Mucosa of descending colon (tissue), 3 donors: ENCODE measurements at regions not wholly inside any gene's neighbourhood (a gene's known extent, or its start where the extent isn't known, plus 50 kb on each side); places are given as distances from the start of the nearest gene placed in this dataset.

Source experiments
- ATAC-seq: fragments of 200-7000 bp; cut with Tn5 transposase; one replicate; pipeline ENCODE4 v1.9.1; 2020; ENCODE audit warnings: mild to moderate bottlenecking, moderate library complexity
- DNase-seq, 3 donors: peaks; one replicate each; pipeline ENCODE4 v3.0.0-alpha.2; 2020
- H3K36me3 ChIP-seq: fragments of 200-600 bp; one replicate; pipeline ENCODE4 v1.8.0; 2021; ENCODE audit warnings: low read depth, mild to moderate bottlenecking
- H3K4me1 ChIP-seq: fragments of 200-600 bp; one replicate; pipeline ENCODE4 v1.8.0; 2021; ENCODE audit warnings: low read depth, mild to moderate bottlenecking
- H3K4me3 ChIP-seq: fragments of 200-600 bp; one replicate; pipeline ENCODE4 v1.8.0; 2021; ENCODE audit warnings: mild to moderate bottlenecking
- H3K9me3 ChIP-seq: fragments of 200-600 bp; one replicate; pipeline ENCODE4 v1.8.0; 2021; ENCODE audit warnings: mild to moderate bottlenecking
- intact Hi-C, 2 donors: fragments of 100-400 bp; cut with DNase I in 1 of 2; cut with micrococcal nuclease in 1 of 2; formaldehyde crosslinking; loops; one replicate each; pipeline versions ENCODE4 v1.11.0 to v1.11.1; 2022; cut with DNase I, micrococcal nuclease
- TF ChIP-seq, protein P1 (sequence below): fragments of 200-600 bp; IDR thresholded peaks from one replicate; pipeline ENCODE4 v1.8.0; 2022; ENCODE audit warnings: antibody characterized with exemption, mild to moderate bottlenecking
- donor health status: DM: no; HTN: no; CAD: no; lungs with moderate emphysema.
- donor health status: DM: no; HTN: no; CAD: no.
- donor health status: DM: no; HTN: yes; CAD: no.

DNA sequence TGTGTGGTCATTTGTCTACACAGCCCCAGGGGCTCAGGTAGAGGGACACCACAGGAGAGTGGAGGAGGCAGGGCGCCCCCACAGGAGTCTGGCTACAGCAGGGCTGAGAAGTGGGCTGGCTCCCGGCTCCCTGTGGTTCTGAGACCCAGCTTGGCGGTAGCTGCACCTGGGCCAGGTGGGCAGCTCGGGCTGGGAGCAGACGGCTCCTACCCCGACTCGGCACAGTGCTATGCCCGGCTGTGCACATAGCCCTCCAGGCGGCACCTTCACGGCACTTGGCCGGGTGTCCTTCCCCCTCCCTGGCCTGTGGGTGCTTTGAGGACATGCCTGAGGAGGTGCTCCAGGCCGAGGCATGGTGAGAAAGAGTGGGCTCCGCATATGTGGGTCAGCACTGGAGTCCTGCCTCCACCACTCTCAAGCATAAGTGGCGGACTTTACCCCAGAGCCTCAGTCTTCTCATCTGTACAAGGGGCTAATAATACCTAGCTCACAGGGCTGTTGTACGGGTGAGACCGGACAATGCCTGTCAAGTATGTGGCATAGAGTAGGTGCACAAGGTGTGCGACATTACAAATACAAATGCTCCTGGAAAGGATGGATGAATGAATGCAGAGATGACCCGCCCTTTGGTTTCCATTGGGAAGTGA lies 50.1 kb upstream of the JPH3 start:
- peaks cover 4% of the 10 kb centered on the region for H3K4me1 ChIP-seq
- H3K36me3 ChIP-seq: no peaks in the 10 kb centered on the region
- DNase-seq (no peak), ATAC-seq (no peak)
- no peak overlapping the region for H3K4me3 ChIP-seq
- intact Hi-C loops: no loop called here
- TF ChIP-seq, protein P1, sequence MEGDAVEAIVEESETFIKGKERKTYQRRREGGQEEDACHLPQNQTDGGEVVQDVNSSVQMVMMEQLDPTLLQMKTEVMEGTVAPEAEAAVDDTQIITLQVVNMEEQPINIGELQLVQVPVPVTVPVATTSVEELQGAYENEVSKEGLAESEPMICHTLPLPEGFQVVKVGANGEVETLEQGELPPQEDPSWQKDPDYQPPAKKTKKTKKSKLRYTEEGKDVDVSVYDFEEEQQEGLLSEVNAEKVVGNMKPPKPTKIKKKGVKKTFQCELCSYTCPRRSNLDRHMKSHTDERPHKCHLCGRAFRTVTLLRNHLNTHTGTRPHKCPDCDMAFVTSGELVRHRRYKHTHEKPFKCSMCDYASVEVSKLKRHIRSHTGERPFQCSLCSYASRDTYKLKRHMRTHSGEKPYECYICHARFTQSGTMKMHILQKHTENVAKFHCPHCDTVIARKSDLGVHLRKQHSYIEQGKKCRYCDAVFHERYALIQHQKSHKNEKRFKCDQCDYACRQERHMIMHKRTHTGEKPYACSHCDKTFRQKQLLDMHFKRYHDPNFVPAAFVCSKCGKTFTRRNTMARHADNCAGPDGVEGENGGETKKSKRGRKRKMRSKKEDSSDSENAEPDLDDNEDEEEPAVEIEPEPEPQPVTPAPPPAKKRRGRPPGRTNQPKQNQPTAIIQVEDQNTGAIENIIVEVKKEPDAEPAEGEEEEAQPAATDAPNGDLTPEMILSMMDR: no peak
- no peaks in the 10 kb centered on the region for H3K9me3 ChIP-seq

DNA sequence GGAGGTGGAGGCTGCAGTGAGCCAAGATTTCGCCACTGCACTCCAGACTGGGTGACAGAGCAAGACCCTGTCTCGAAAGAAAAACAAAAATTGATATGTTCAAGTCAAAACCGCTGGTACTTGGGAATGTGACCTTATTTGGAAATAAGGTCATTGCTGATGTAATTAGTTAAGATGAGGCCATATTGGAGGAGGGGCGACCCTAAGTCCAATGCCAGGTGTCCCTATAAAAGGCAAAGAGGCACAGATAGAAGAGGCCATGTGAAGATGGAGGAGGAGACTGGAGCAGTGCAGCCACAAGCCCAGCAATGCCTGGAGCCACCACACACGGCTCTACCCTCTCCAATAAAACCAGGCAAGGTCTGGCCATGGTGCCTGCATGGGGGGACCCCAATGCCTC lies 50.8 kb upstream of the JPH3 start:
- H3K36me3 ChIP-seq: no peaks in the 10 kb centered on the region
- ATAC-seq: no peak
- DNase-seq: no peak
- H3K4me3 ChIP-seq: no peak overlapping the region
- peaks cover 4% of the 10 kb centered on the region for H3K4me1 ChIP-seq
- TF ChIP-seq, protein P1: no peak
- H3K9me3 ChIP-seq: no peaks in the 10 kb centered on the region
- intact Hi-C loops: no loop called here

DNA sequence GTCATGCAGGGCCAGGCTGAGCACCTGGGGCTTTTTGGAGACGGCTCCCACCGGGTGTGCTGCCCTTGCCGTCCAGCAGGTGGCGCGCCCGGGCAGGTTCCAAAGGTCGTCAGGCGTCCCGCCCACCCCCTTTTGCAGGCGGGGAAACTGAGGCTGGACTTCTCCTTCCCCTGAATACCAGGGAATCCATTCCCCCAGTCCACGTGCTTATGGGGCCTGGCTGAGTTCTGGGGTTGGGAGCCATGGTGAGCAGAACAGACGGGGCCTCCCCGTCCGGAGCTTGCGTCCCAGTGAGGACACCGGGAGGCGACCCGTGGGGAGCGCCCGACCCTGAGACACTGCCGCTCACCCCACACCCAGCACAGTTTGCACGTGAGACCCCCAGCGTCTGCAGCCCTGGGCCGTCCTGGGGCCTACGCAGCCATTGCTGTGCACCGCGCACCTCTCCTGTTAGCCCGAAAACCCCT lies 51.8 kb upstream of the JPH3 start:
- intact Hi-C loops: no loop called here
- TF ChIP-seq, protein P1: peak; percentile 91
- DNase-seq (peak in 2 of 3 donors; percentile 59 to 67), ATAC-seq (peak; percentile 76)
- Histone ChIP-seq H3K36me3 (no peaks in the 10 kb centered on the region), H3K9me3 (no peaks in the 10 kb centered on the region), H3K4me1 (peaks cover 4% of the 10 kb centered on the region), H3K4me3 (no peak overlapping the region)

GRCh38 chr16:87549627-87550494 lies 52.4 kb upstream of the JPH3 start:
- H3K36me3 ChIP-seq: no peaks in the 10 kb centered on the region
- ATAC-seq: no peak
- H3K4me3 ChIP-seq: no peak overlapping the region
- intact Hi-C loops: no loop called here
- TF ChIP-seq, protein P1: no peak
- H3K9me3 ChIP-seq: no peaks in the 10 kb centered on the region
- no peak for DNase-seq
- H3K4me1 ChIP-seq: peaks cover 4% of the 10 kb centered on the region

- Histone ChIP-seq H3K9me3 (no peaks in the 10 kb centered on the region), H3K4me3 (no peak overlapping the region), H3K4me1 (peaks cover 10% of the 10 kb centered on the region), H3K36me3 (no peaks in the 10 kb centered on the region)
- intact Hi-C loops: no loop called here
- TF ChIP-seq, protein P1: no peak
- no peak for ATAC-seq
- DNase-seq: no peak
Observed at GRCh38 chr16:87548046-87548445, 54.3 kb upstream of the JPH3 start.
